Activated CD4-positive, alpha-beta T cell treated with anti-CD3 and anti-CD28 coated beads, Interleukin-2, amount 50 U/mL, for 1 hour (primary cell): ENCODE measurements at regions not wholly inside any gene's neighbourhood (a gene's known extent, or its start where the extent isn't known, plus 50 kb on each side); places are given as distances from the start of the nearest gene placed in this dataset.
"Not testable (repeated sequence)": the region's sequence is repeated elsewhere in the genome, so short reads cannot be mapped to it uniquely, and the experiment has no call there.

Experiments
- DNase-seq: peaks from one replicate; pipeline ENCODE4 v3.0.0-alpha.2; 2020

- no peak for DNase-seq
These were observed 78.1 kb upstream of the YWHAQ start for GRCh38 chr2:9708683-9709538.

- DNase-seq = no peak
These were observed 78.9 kb upstream of the YWHAQ start for GRCh38 chr2:9709539-9710285.

- DNase-seq = no peak
These were observed 79.5 kb upstream of the YWHAQ start for GRCh38 chr2:9710311-9710710.

GRCh38 chr2:9712263-9712662 lies 81.5 kb upstream of the YWHAQ start:
- DNase-seq = no peak

- no peak for DNase-seq
These were observed 83.9 kb upstream of the YWHAQ start for GRCh38 chr2:9714630-9715214.

GRCh38 chr2:9715238-9715637 lies 84.4 kb upstream of the YWHAQ start:
- no peak for DNase-seq

- no peak for DNase-seq
These were observed 87.2 kb upstream of the YWHAQ start for GRCh38 chr2:9717886-9718451.

- DNase-seq = no peak
These were observed 89.7 kb upstream of the YWHAQ start for GRCh38 chr2:9720352-9721093.

GRCh38 chr2:9721344-9721743 lies 90.5 kb upstream of the YWHAQ start:
- no peak for DNase-seq

GRCh38 chr2:9722451-9722850 lies 91.7 kb upstream of the YWHAQ start:
- DNase-seq = no peak

GRCh38 chr2:9724565-9724964 lies 93.8 kb upstream of the YWHAQ start:
- DNase-seq = no peak

GRCh38 chr2:9725106-9725505 lies 94.3 kb upstream of the YWHAQ start:
- no peak for DNase-seq

GRCh38 chr2:9726016-9726415 lies 95.2 kb upstream of the YWHAQ start:
- not testable (repeated sequence) for DNase-seq

- not testable (repeated sequence) for DNase-seq
These were observed 99.7 kb upstream of the YWHAQ start for GRCh38 chr2:9730523-9730922.

- no peak for DNase-seq
These were observed 102.0 kb upstream of the YWHAQ start for GRCh38 chr2:9732824-9733223.

GRCh38 chr2:9734308-9734707 lies 103.5 kb upstream of the YWHAQ start:
- DNase-seq = no peak

GRCh38 chr2:9735335-9735734 lies 104.5 kb upstream of the YWHAQ start:
- no peak for DNase-seq

GRCh38 chr2:9736021-9736420 lies 105.2 kb upstream of the YWHAQ start:
- no peak for DNase-seq

- DNase-seq = no peak
These were observed 106.0 kb upstream of the TAF1B start for GRCh38 chr2:9737053-9737875.

- no peak for DNase-seq
These were observed 105.2 kb upstream of the TAF1B start for GRCh38 chr2:9738062-9738461.

GRCh38 chr2:9738535-9739496 lies 104.5 kb upstream of the TAF1B start:
- DNase-seq = no peak
